ENCODE measurements at regions not wholly inside any gene's neighbourhood (a gene's known extent, or its start where the extent isn't known, plus 50 kb on each side); places are given as distances from the start of the nearest gene placed in this dataset.

DNA sequence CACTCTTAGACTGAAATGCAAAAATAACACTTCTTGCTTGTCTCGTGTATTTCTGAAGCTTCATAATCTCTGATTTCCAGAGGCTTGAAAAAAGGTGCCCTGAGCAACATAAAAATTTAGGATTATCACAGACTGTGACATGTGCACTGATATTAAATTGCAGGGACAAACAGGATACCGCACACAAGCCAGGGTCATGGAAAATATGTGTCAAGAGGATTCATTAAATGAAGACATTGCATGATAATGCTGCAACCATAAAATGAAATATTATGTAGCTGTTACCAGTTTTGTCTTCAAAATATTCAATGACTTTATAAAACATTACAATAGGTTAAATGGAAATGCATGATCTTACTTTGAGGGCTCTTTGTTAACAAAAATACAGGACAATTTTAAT is 328.0 kb downstream of the KCTD8 start:
- no peak for DNase-seq (ENCODE audit: low read depth)

- no peak for DNase-seq (ENCODE audit: low read depth)
Measured at GRCh38 chr4:44121210-44121609, 327.4 kb downstream of the KCTD8 start.

All from activated T-cell treated with anti-CD3 and anti-CD28 coated beads for 24 hours (primary cell).